HL-60 (cell line): ENCODE measurements at regions not wholly inside any gene's neighbourhood (a gene's known extent, or its start where the extent isn't known, plus 50 kb on each side); places are given as distances from the start of the nearest gene placed in this dataset.

Experiments
- DNase-seq, 2 experiments: peaks; one replicate each; pipeline ENCODE4 v3.0.0-alpha.2; 2010 to 2020; ENCODE audit warnings: low read depth in 1 of 2, low spot score in 1 of 2
- H3K27ac ChIP-seq: fragments of 250-450 bp; sonication (Bioruptor Pico); replicated peaks from 2 replicates; pipeline ENCODE4 v1.5.1; 2020; ENCODE audit warnings: mild to moderate bottlenecking, moderate library complexity
- H3K27me3 ChIP-seq: fragments of 250-450 bp; sonication (Bioruptor Pico); 2 replicates; pipeline ENCODE4 v1.5.1; 2021; ENCODE audit warnings: mild to moderate bottlenecking, moderate library complexity; ENCODE audit not compliant: insufficient read depth, poor library complexity, severe bottlenecking
- H3K4me3 ChIP-seq: replicated peaks from 2 replicates; pipeline ENCODE4 v1.5.1; 2011; ENCODE audit warnings: mild to moderate bottlenecking, control low read depth, low read length; ENCODE audit not compliant: insufficient read depth
- GABPA ChIP-seq: IDR thresholded peaks from 2 replicates; pipeline ENCODE4 v1.6.1; 2012; ENCODE audit warnings: low read depth
- POLR2AphosphoS5 ChIP-seq: IDR thresholded peaks from 2 replicates; pipeline ENCODE4 v1.6.1; 2012; ENCODE audit warnings: low read depth
- SPI1 ChIP-seq: IDR thresholded peaks from 2 replicates; pipeline ENCODE4 v1.6.1; 2012; ENCODE audit warnings: low read depth, mild to moderate bottlenecking, borderline replicate concordance
- TF ChIP-seq, protein P1 (sequence below): IDR thresholded peaks from one replicate; pipeline ENCODE4 v1.5.1; 2011; ENCODE audit warnings: low read length, control low read depth, inconsistent platforms; ENCODE audit not compliant: insufficient read depth
- TF ChIP-seq, protein P2 (sequence below): IDR thresholded peaks from 2 replicates; pipeline ENCODE4 v1.6.1; 2012; ENCODE audit warnings: low read depth; ENCODE audit not compliant: insufficient replicate concordance

GRCh38 chr20:24283186-24283585 lies 186.2 kb upstream of the SYNDIG1 start:
- DNase-seq = no peak
- no peaks in the 10 kb centered on the region for H3K27me3 ChIP-seq
- no peak overlapping the region for H3K4me3 ChIP-seq
- TF ChIP-seq POLR2AphosphoS5 (no peak), SPI1 (no peak), GABPA (no peak)
- TF ChIP-seq, protein P1, sequence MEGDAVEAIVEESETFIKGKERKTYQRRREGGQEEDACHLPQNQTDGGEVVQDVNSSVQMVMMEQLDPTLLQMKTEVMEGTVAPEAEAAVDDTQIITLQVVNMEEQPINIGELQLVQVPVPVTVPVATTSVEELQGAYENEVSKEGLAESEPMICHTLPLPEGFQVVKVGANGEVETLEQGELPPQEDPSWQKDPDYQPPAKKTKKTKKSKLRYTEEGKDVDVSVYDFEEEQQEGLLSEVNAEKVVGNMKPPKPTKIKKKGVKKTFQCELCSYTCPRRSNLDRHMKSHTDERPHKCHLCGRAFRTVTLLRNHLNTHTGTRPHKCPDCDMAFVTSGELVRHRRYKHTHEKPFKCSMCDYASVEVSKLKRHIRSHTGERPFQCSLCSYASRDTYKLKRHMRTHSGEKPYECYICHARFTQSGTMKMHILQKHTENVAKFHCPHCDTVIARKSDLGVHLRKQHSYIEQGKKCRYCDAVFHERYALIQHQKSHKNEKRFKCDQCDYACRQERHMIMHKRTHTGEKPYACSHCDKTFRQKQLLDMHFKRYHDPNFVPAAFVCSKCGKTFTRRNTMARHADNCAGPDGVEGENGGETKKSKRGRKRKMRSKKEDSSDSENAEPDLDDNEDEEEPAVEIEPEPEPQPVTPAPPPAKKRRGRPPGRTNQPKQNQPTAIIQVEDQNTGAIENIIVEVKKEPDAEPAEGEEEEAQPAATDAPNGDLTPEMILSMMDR = no peak
- TF ChIP-seq, protein P2, sequence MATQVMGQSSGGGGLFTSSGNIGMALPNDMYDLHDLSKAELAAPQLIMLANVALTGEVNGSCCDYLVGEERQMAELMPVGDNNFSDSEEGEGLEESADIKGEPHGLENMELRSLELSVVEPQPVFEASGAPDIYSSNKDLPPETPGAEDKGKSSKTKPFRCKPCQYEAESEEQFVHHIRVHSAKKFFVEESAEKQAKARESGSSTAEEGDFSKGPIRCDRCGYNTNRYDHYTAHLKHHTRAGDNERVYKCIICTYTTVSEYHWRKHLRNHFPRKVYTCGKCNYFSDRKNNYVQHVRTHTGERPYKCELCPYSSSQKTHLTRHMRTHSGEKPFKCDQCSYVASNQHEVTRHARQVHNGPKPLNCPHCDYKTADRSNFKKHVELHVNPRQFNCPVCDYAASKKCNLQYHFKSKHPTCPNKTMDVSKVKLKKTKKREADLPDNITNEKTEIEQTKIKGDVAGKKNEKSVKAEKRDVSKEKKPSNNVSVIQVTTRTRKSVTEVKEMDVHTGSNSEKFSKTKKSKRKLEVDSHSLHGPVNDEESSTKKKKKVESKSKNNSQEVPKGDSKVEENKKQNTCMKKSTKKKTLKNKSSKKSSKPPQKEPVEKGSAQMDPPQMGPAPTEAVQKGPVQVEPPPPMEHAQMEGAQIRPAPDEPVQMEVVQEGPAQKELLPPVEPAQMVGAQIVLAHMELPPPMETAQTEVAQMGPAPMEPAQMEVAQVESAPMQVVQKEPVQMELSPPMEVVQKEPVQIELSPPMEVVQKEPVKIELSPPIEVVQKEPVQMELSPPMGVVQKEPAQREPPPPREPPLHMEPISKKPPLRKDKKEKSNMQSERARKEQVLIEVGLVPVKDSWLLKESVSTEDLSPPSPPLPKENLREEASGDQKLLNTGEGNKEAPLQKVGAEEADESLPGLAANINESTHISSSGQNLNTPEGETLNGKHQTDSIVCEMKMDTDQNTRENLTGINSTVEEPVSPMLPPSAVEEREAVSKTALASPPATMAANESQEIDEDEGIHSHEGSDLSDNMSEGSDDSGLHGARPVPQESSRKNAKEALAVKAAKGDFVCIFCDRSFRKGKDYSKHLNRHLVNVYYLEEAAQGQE = no peak
- H3K27ac ChIP-seq = no peak overlapping the region

DNA sequence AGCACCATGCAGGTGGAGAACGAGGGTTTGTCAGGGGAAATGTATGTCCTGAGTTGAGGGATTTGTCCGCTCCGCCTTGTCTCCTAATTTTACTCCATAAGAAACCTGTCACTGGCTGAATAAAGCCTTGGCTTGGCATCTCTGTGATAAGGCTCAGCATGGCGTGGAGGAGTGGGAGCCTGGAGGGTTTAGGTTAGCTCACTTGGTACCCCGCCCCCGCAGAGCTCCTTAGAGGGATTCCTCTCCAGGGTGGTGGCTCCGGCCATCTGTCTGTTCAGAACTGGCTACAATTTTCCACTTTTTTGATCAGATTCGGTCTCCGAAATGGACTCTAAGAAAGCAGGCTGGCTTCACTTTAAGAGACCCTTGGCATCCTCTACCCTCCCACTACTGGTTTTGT lies 192.2 kb upstream of the SYNDIG1 start:
- H3K27me3 ChIP-seq = no peaks in the 10 kb centered on the region
- no peak for TF ChIP-seq GABPA
- TF ChIP-seq, protein P1 = no peak
- no peak for DNase-seq
- no peak overlapping the region for H3K4me3 ChIP-seq
- no peak overlapping the region for H3K27ac ChIP-seq

DNA sequence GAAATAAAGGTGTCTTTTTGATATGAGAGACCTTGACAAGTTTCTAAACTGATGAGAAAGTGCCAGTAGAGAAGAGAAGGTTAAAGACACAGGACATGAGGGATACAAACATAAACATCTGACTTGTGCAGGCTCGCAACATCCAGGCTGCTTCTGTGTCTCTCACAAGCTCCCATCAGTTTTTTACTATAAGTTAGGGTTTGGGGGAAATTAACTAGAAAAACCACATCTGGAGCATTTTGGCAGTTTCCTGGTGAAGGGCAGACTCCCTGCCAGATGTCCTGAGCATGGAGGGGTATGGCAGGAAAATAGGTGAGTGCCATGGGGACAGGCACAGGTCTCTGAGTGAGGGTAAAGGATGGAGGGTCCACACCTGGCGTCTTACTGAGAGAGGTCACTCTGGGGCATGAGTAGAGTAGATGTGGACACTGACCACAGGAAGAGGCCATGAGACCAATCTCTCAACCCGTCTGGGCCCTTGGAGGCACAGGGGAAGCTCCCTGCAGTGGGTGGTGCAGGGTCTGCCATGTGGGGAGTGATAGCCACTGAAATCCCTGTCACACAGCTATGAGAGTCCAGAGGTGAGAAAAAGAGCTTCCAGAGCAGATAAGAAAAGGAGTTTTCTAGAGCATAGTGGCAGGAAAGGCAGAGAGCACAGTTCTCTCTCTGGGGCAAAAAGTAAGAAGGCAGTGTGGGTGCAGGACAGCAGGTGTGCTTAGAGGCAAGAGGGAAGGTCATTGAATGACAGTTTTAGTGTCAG lies 193.3 kb upstream of the SYNDIG1 start:
- no peaks in the 10 kb centered on the region for H3K27me3 ChIP-seq
- no peak for DNase-seq
- no peak overlapping the region for H3K27ac ChIP-seq
- no peak overlapping the region for H3K4me3 ChIP-seq
- TF ChIP-seq, protein P1 = no peak

DNA sequence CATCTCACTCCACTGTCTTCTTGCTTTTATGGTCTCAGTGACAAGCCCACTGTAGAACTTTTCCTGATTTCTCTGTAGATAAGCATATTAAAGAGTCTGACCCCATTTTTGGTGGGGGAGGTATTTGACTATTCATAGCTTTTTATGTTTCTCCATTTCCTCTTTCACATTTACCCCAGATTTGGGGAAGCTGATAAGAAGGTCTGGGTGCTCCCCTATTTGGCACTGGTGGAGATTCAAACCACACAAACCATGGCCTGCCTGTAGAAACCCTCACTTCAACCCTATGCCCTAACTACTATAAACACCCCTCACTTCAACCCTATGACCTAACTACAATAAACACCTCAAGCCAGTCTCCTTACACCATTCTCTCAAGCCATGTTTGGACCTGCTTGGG lies 196.2 kb upstream of the SYNDIG1 start:
- H3K4me3 ChIP-seq = no peak overlapping the region
- no peak overlapping the region for H3K27ac ChIP-seq
- TF ChIP-seq SPI1 (peak; percentile 55; the same call in 1 of the 2 replicates), GABPA (no peak)
- DNase-seq = peak in 1 of 2 experiments; percentile 55
- no peaks in the 10 kb centered on the region for H3K27me3 ChIP-seq

- no peak for TF ChIP-seq SPI1
- TF ChIP-seq, protein P2 = no peak
- TF ChIP-seq POLR2AphosphoS5 = no peak
- TF ChIP-seq GABPA = no peak
- TF ChIP-seq, protein P1 = no peak
- H3K27me3 ChIP-seq = no peaks in the 10 kb centered on the region
- no peak overlapping the region for H3K4me3 ChIP-seq
- no peak overlapping the region for H3K27ac ChIP-seq
- DNase-seq = no peak
Observed at GRCh38 chr20:24261351-24261750, 208.1 kb upstream of the SYNDIG1 start.
